Nephron (organoid): ENCODE measurements at regions not wholly inside any gene's neighbourhood (a gene's known extent, or its start where the extent isn't known, plus 50 kb on each side); places are given as distances from the start of the nearest gene placed in this dataset.

Experiments used
- H3K27ac Mint-ChIP-seq, 3 experiments: 2 replicates each; pipeline ENCODE4 v1.8.0; 2020; ENCODE audit warnings: mixed read lengths in 3 of 3, mild to moderate bottlenecking in 2 of 3, moderate library complexity in 1 of 3
- H3K27me3 Mint-ChIP-seq: 2 replicates; pipeline ENCODE4 v1.8.0; 2021; ENCODE audit warnings: low read depth, mild to moderate bottlenecking, moderate library complexity, mixed read lengths
- H3K36me3 Mint-ChIP-seq: 2 replicates; pipeline ENCODE4 v1.8.0; 2020; ENCODE audit warnings: low read depth, mixed read lengths
- H3K4me1 Mint-ChIP-seq: 2 replicates; pipeline ENCODE4 v1.8.0; 2020; ENCODE audit warnings: mixed read lengths
- H3K4me3 Mint-ChIP-seq, 3 experiments: 2 replicates each; pipeline ENCODE4 v1.8.0; 2020; ENCODE audit warnings: mild to moderate bottlenecking in 3 of 3, mixed read lengths in 3 of 3, moderate library complexity in 2 of 3
- H3K9me3 Mint-ChIP-seq: 2 replicates; pipeline ENCODE4 v1.8.0; 2020; ENCODE audit warnings: mixed read lengths
- TF ChIP-seq, protein P1 (sequence below), 3 experiments: fragments of 200-600 bp; sonication (generic); IDR thresholded peaks; one replicate each; pipeline ENCODE4 v1.5.0; 2021; ENCODE audit warnings: antibody characterized with exemption in 3 of 3; ENCODE audit not compliant: unreplicated experiment in 3 of 3

DNA sequence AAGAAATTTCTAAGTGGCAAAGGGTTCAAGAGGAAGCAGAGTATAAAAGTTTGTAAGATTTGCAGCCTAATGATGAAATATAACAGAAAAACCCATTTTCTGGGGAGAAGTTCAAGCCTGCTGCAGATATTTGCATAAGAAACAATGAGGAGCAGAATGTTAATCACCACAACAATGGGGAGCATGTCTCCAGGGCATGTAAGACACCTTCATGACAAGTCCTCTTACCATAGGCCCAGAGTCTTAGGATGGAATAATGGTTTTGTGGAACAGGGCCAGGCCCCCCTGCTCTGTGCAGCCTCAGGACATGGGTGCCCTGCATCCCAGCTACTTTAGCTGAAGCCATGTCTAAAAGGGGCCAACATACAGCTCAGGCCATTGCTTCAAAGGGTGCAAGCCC is 809.0 kb upstream of the SLITRK5 start:
- Mint-ChIP-seq H3K27ac (no peak overlapping the region), H3K4me1 (no peaks in the 10 kb centered on the region), H3K27me3 (peaks cover 4% of the 10 kb centered on the region), H3K4me3 (no peak overlapping the region), H3K9me3 (peaks cover 3% of the 10 kb centered on the region), H3K36me3 (no peaks in the 10 kb centered on the region)
- TF ChIP-seq, protein P1, sequence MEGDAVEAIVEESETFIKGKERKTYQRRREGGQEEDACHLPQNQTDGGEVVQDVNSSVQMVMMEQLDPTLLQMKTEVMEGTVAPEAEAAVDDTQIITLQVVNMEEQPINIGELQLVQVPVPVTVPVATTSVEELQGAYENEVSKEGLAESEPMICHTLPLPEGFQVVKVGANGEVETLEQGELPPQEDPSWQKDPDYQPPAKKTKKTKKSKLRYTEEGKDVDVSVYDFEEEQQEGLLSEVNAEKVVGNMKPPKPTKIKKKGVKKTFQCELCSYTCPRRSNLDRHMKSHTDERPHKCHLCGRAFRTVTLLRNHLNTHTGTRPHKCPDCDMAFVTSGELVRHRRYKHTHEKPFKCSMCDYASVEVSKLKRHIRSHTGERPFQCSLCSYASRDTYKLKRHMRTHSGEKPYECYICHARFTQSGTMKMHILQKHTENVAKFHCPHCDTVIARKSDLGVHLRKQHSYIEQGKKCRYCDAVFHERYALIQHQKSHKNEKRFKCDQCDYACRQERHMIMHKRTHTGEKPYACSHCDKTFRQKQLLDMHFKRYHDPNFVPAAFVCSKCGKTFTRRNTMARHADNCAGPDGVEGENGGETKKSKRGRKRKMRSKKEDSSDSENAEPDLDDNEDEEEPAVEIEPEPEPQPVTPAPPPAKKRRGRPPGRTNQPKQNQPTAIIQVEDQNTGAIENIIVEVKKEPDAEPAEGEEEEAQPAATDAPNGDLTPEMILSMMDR (IDR thresholded peaks at IDR 0.05; ENCODE audit: unreplicated experiment in 3 of 3): no peak

DNA sequence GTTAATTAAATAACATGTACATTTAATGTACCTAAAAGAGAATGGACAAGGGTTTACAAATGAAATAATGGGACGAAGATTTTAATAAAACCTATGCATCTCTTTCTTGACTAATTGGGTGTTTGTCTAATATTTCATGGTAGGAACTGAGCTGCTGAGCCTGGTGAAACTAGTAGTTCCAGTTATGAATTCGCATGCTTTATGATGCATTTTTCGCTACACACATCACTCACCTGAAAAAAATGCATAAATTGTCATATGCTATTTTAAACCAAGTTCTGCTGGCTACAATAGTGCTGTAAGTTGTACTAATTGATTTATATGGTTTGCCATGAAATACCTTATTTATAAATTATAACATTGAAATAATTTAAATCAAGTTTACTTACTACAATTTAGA is 806.8 kb upstream of the SLITRK5 start:
- Mint-ChIP-seq H3K4me3 (no peak overlapping the region), H3K9me3 (peaks cover 3% of the 10 kb centered on the region), H3K4me1 (no peaks in the 10 kb centered on the region), H3K27ac (no peak overlapping the region), H3K36me3 (no peaks in the 10 kb centered on the region), H3K27me3 (peaks cover 4% of the 10 kb centered on the region)
- TF ChIP-seq, protein P1 (IDR thresholded peaks at IDR 0.05; ENCODE audit: unreplicated experiment in 3 of 3): no peak

DNA sequence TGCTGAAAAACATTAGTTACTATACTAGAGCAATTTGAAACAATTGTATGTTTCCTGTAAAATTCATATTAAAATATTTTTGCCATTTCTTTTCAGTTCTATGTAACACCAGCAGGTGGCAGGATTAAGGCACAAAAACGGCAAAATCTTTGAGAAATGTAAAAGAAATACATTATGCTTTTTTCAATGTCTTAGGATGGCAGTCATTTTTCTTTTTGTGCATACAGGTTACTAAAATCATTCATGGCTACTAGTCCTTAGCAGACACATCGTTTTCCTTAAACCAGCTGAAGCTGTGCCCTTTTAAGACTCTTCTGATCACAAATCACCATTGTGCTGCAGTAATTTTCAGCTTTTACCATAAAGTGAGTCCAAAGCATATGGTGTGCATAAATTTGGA is 800.7 kb upstream of the SLITRK5 start:
- H3K4me1 Mint-ChIP-seq: no peaks in the 10 kb centered on the region

DNA sequence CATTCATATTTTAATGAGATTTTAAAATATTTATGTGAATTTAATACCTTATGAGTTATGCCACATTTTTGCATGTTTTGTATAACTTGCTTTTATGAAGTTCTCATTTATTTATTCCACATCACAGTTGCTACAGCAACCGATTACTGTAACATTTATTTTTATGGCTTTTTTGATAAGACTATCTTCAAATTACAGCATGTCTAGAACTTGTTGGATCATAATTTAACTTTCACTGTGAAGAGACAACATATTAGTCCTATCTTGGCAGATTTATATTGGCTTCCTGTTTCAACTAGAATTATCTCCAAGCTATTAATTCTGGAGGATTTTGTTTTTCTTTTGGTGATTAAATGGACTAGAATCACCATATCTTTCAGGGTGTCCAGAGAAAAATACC is 793.7 kb upstream of the SLITRK5 start:
- no peaks in the 10 kb centered on the region for H3K36me3 Mint-ChIP-seq
- no peaks in the 10 kb centered on the region for H3K4me1 Mint-ChIP-seq
- no peaks in the 10 kb centered on the region for H3K9me3 Mint-ChIP-seq
- no peaks in the 10 kb centered on the region for H3K27me3 Mint-ChIP-seq
- TF ChIP-seq, protein P1 (IDR thresholded peaks at IDR 0.05; ENCODE audit: unreplicated experiment in 3 of 3): no peak
- H3K4me3 Mint-ChIP-seq: no peak overlapping the region
- no peak overlapping the region for H3K27ac Mint-ChIP-seq

More for the DNA sequence above, 800.7 kb upstream of the SLITRK5 start:
- H3K36me3 Mint-ChIP-seq: no peaks in the 10 kb centered on the region
- no peak overlapping the region for H3K4me3 Mint-ChIP-seq
- TF ChIP-seq, protein P1 (IDR thresholded peaks at IDR 0.05; ENCODE audit: unreplicated experiment in 3 of 3): peak; percentile 60 to 76 (median 62)
- peak overlapping the region in 2 of 3 experiments; percentile 12 to 25 for H3K27ac Mint-ChIP-seq
- no peaks in the 10 kb centered on the region for H3K9me3 Mint-ChIP-seq
- H3K27me3 Mint-ChIP-seq: peaks cover under 1% of the 10 kb centered on the region

DNA sequence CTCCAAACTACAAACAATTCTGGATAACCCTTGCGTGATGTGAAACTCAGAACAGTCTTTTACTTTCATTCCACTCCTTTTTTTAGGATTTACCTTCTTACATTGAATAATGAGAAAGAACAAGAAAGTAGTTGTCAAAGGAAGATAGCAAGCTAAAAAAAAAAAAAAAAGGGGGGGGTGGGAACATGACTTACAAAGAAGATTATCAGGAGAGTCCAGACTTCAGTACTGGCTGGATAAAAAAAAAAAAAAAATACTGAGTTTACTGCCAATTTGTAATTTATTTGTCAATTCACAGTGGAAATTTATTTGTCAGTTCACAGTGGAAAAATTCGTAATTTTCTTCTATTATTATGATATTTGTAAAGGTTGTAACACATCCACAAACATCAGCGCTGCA is 792.4 kb upstream of the SLITRK5 start:
- H3K27me3 Mint-ChIP-seq: no peaks in the 10 kb centered on the region
- H3K4me1 Mint-ChIP-seq: no peaks in the 10 kb centered on the region
- H3K9me3 Mint-ChIP-seq: no peaks in the 10 kb centered on the region
- H3K4me3 Mint-ChIP-seq: no peak overlapping the region
- H3K27ac Mint-ChIP-seq: no peak overlapping the region
- TF ChIP-seq, protein P1 (IDR thresholded peaks at IDR 0.05; ENCODE audit: unreplicated experiment in 3 of 3): no peak
- no peaks in the 10 kb centered on the region for H3K36me3 Mint-ChIP-seq

DNA sequence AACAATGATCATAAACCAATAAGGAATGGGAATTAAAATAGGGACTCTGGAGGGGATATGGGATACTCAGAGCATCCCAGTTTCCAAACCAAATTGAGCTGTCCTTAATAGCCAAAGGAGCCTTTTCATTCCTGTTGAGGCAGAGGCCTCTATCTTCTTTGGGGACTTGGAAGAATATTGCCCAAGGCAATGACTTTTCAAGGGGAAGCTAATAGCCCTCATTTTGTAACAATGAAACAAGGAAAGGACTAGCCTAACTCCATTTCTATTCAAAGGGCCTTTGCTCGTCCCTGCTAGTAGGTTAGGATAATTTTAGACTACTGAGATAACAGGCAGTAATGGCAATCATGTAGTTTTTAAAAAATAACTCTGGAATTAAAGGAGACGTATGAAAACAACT is 789.8 kb upstream of the SLITRK5 start:
- H3K4me1 Mint-ChIP-seq: no peaks in the 10 kb centered on the region
- H3K36me3 Mint-ChIP-seq: no peaks in the 10 kb centered on the region
- H3K27ac Mint-ChIP-seq: no peak overlapping the region
- H3K4me3 Mint-ChIP-seq: no peak overlapping the region
- H3K27me3 Mint-ChIP-seq: no peaks in the 10 kb centered on the region
- no peaks in the 10 kb centered on the region for H3K9me3 Mint-ChIP-seq
- TF ChIP-seq, protein P1 (IDR thresholded peaks at IDR 0.05; ENCODE audit: unreplicated experiment in 3 of 3): no peak
